ENCODE measurements at regions not wholly inside any gene's neighbourhood (a gene's known extent, or its start where the extent isn't known, plus 50 kb on each side); places are given as distances from the start of the nearest gene placed in this dataset.
A peak's percentile ranks its signal among the peaks of the same experiment; 100 is the strongest.

GRCh38 chr4:179618966-179619365 lies 2176.7 kb upstream of the AGA start:
- no peak overlapping the region for H3K4me3 ChIP-seq (replicated peaks; ENCODE audit: low read depth, low read length)
- no peak for TF ChIP-seq CTCF (IDR thresholded peaks at IDR 0.05; ENCODE audit: low read length, missing control alignments)
- no peak for DNase-seq (ENCODE audit: low read depth)

GRCh38 chr4:179624768-179625181 lies 2182.5 kb upstream of the AGA start:
- TF ChIP-seq CTCF (IDR thresholded peaks at IDR 0.05; ENCODE audit: low read length, missing control alignments) = no peak
- no peak overlapping the region for H3K4me3 ChIP-seq (replicated peaks; ENCODE audit: low read depth, low read length)
- DNase-seq (ENCODE audit: low read depth) = peak; percentile 25

GRCh38 chr4:179625406-179625805 lies 2183.2 kb upstream of the AGA start:
- TF ChIP-seq CTCF (IDR thresholded peaks at IDR 0.05; ENCODE audit: low read length, missing control alignments) = no peak
- DNase-seq (ENCODE audit: low read depth) = peak; percentile 26
- no peak overlapping the region for H3K4me3 ChIP-seq (replicated peaks; ENCODE audit: low read depth, low read length)

- H3K4me3 ChIP-seq (replicated peaks; ENCODE audit: low read depth, low read length) = no peak overlapping the region
- no peak for DNase-seq (ENCODE audit: low read depth)
- TF ChIP-seq CTCF (IDR thresholded peaks at IDR 0.05; ENCODE audit: low read length, missing control alignments) = no peak
Measured at GRCh38 chr4:179626687-179627086, 2184.4 kb upstream of the AGA start.

- no peak for DNase-seq (ENCODE audit: low read depth)
- TF ChIP-seq CTCF (IDR thresholded peaks at IDR 0.05; ENCODE audit: low read length, missing control alignments) = no peak
- H3K4me3 ChIP-seq (replicated peaks; ENCODE audit: low read depth, low read length) = no peak overlapping the region
Measured at GRCh38 chr4:179631321-179631720, 2189.1 kb upstream of the AGA start.

- H3K4me3 ChIP-seq (replicated peaks; ENCODE audit: low read depth, low read length) = no peak overlapping the region
- no peak for DNase-seq (ENCODE audit: low read depth)
- TF ChIP-seq CTCF (IDR thresholded peaks at IDR 0.05; ENCODE audit: low read length, missing control alignments) = no peak
Measured at GRCh38 chr4:179634862-179635261, 2192.6 kb upstream of the AGA start.

- no peak for DNase-seq (ENCODE audit: low read depth)
- H3K4me3 ChIP-seq (replicated peaks; ENCODE audit: low read depth, low read length) = no peak overlapping the region
- no peak for TF ChIP-seq CTCF (IDR thresholded peaks at IDR 0.05; ENCODE audit: low read length, missing control alignments)
Measured at GRCh38 chr4:179662522-179662921, 2220.3 kb upstream of the AGA start.
